Vagina (tissue), 2 donors: ENCODE measurements at regions not wholly inside any gene's neighbourhood (a gene's known extent, or its start where the extent isn't known, plus 50 kb on each side); places are given as distances from the start of the nearest gene placed in this dataset.

Source experiments
- DNase-seq, 2 donors: peaks; one replicate each; pipeline ENCODE4 v3.0.0-alpha.2; 2017; ENCODE audit errors: extremely low spot score in 2 of 2
- H3K27ac ChIP-seq: fragments of 200-600 bp; sonication (generic); one replicate; pipeline ENCODE4 v1.5.1; 2019
- H3K27me3 ChIP-seq: fragments of 200-600 bp; sonication (generic); one replicate; pipeline ENCODE4 v1.5.1; 2019
- H3K36me3 ChIP-seq, 2 donors: fragments of 200-600 bp; sonication (generic); one replicate each; pipeline ENCODE4 v1.5.1; 2017 to 2019
- H3K4me1 ChIP-seq: fragments of 200-600 bp; sonication (generic); one replicate; pipeline ENCODE4 v1.5.1; 2019
- H3K4me3 ChIP-seq, 2 donors: fragments of 200-600 bp; sonication (generic); 1 replicate in 1 of 2; 2 replicates in 1 of 2; pipeline ENCODE4 v1.5.1; 2016 to 2019
- H3K9me3 ChIP-seq: fragments of 200-600 bp; sonication (generic); one replicate; pipeline ENCODE4 v1.5.1; 2019
- POLR2A ChIP-seq, 2 donors: fragments of 450-650 bp; IDR thresholded peaks; one replicate each; pipeline ENCODE4 v1.6.1; 2017; ENCODE audit warnings: antibody characterized with exemption in 2 of 2, mild to moderate bottlenecking in 2 of 2, moderate library complexity in 2 of 2
- POLR2AphosphoS5 ChIP-seq, 2 donors: sonication (generic); formaldehyde crosslinking; IDR thresholded peaks; one replicate each; pipeline ENCODE4 v1.9.0; 2017; ENCODE audit warnings: antibody characterized with exemption in 2 of 2, mild to moderate bottlenecking in 2 of 2, low read depth in 1 of 2; ENCODE audit not compliant: insufficient read depth in 1 of 2
- intact Hi-C: fragments of 100-400 bp; cut with DNase I; formaldehyde crosslinking; loops from one replicate; pipeline ENCODE4 v1.15.1; 2023
- TF ChIP-seq, protein P1 (sequence below), 3 experiments: fragments of 450-650 bp in 2 of 3; fragments of 200-600 bp in 1 of 3; sonication (generic) in 1 of 3; IDR thresholded peaks; one replicate each; pipeline ENCODE4 v1.5.1; 2017 to 2019; ENCODE audit warnings: antibody characterized with exemption in 3 of 3, mild to moderate bottlenecking in 2 of 3, moderate library complexity in 2 of 3

DNA sequence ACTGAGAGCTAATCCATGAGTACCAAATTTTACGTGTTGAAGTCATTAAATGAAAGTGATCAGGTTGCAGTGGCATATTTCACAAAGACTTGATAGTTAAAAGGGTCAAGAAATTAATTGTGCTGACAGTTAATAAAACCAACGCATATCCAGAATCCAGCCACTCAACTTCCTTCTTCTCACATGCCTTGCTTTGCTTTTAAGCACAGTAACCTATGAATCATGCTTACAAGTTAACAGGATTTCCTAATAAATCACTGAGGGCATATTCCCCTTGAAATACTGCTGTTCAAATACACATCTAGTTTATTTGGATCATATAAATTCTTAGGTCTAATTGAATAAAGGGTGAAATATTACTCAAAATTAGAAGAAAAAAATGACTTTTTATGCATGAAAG lies 801.5 kb upstream of the EPHA6 start:
- no peaks in the 10 kb centered on the region for H3K9me3 ChIP-seq
- intact Hi-C loops, result no loop called here
- H3K27ac ChIP-seq, result no peak overlapping the region
- H3K36me3 ChIP-seq, result no peaks in the 10 kb centered on the region
- TF ChIP-seq POLR2AphosphoS5 (IDR thresholded peaks at IDR 0.05; ENCODE audit: insufficient read depth in 1 of 2, low read depth in 1 of 2), result no peak
- TF ChIP-seq, protein P1, sequence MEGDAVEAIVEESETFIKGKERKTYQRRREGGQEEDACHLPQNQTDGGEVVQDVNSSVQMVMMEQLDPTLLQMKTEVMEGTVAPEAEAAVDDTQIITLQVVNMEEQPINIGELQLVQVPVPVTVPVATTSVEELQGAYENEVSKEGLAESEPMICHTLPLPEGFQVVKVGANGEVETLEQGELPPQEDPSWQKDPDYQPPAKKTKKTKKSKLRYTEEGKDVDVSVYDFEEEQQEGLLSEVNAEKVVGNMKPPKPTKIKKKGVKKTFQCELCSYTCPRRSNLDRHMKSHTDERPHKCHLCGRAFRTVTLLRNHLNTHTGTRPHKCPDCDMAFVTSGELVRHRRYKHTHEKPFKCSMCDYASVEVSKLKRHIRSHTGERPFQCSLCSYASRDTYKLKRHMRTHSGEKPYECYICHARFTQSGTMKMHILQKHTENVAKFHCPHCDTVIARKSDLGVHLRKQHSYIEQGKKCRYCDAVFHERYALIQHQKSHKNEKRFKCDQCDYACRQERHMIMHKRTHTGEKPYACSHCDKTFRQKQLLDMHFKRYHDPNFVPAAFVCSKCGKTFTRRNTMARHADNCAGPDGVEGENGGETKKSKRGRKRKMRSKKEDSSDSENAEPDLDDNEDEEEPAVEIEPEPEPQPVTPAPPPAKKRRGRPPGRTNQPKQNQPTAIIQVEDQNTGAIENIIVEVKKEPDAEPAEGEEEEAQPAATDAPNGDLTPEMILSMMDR (IDR thresholded peaks at IDR 0.05), result no peak
- TF ChIP-seq POLR2A (IDR thresholded peaks at IDR 0.05), result no peak
- no peaks in the 10 kb centered on the region for H3K4me1 ChIP-seq
- no peak for DNase-seq
- H3K4me3 ChIP-seq, result no peak overlapping the region
- H3K27me3 ChIP-seq, result no peaks in the 10 kb centered on the region

DNA sequence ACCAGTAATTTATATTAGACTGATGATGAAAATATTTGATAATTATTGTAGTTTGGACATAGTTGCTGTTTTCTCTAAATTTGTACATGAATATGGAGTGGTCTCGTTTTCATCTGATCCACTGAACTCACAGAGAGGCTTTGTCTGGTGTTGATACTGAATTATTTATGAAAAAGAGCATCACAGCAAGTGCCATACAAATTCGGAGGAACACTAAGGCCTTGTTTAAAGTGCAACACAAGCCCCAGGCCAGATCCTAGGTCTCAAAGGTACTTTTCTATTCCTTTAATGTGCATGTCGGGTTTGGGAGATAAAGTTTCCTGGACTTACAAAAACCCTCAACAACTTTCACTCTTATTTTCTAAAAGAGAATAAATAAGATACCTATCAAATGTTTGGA lies 796.8 kb upstream of the EPHA6 start:
- Histone ChIP-seq H3K27ac (no peak overlapping the region), H3K36me3 (no peaks in the 10 kb centered on the region), H3K4me3 (no peak overlapping the region), H3K9me3 (no peaks in the 10 kb centered on the region), H3K4me1 (no peaks in the 10 kb centered on the region), H3K27me3 (no peaks in the 10 kb centered on the region)
- TF ChIP-seq POLR2AphosphoS5 (IDR thresholded peaks at IDR 0.05; ENCODE audit: insufficient read depth in 1 of 2, low read depth in 1 of 2), result no peak
- TF ChIP-seq, protein P1 (IDR thresholded peaks at IDR 0.05), result no peak
- TF ChIP-seq POLR2A (IDR thresholded peaks at IDR 0.05), result no peak
- intact Hi-C loops, result no loop called here
- no peak for DNase-seq

- Histone ChIP-seq H3K27ac (no peak overlapping the region), H3K27me3 (no peaks in the 10 kb centered on the region), H3K9me3 (no peaks in the 10 kb centered on the region), H3K4me1 (no peaks in the 10 kb centered on the region), H3K4me3 (no peak overlapping the region), H3K36me3 (no peaks in the 10 kb centered on the region)
- DNase-seq, result no peak
- TF ChIP-seq, protein P1 (IDR thresholded peaks at IDR 0.05), result no peak
- TF ChIP-seq POLR2AphosphoS5 (IDR thresholded peaks at IDR 0.05; ENCODE audit: insufficient read depth in 1 of 2, low read depth in 1 of 2), result no peak
- TF ChIP-seq POLR2A (IDR thresholded peaks at IDR 0.05), result no peak
- intact Hi-C loops, result no loop called here
Measured at GRCh38 chr3:96022676-96023075, 791.7 kb upstream of the EPHA6 start.

- H3K27me3 ChIP-seq, result no peaks in the 10 kb centered on the region
- intact Hi-C loops, result no loop called here
- H3K9me3 ChIP-seq, result no peaks in the 10 kb centered on the region
- DNase-seq, result no peak
- no peaks in the 10 kb centered on the region for H3K4me1 ChIP-seq
- H3K36me3 ChIP-seq, result no peaks in the 10 kb centered on the region
- TF ChIP-seq, protein P1 (IDR thresholded peaks at IDR 0.05), result no peak
- no peak for TF ChIP-seq POLR2AphosphoS5 (IDR thresholded peaks at IDR 0.05; ENCODE audit: insufficient read depth in 1 of 2, low read depth in 1 of 2)
- TF ChIP-seq POLR2A (IDR thresholded peaks at IDR 0.05), result no peak
- H3K4me3 ChIP-seq, result no peak overlapping the region
- H3K27ac ChIP-seq, result no peak overlapping the region
Measured at GRCh38 chr3:96027718-96028117, 786.7 kb upstream of the EPHA6 start.

- Histone ChIP-seq H3K27me3 (no peaks in the 10 kb centered on the region), H3K36me3 (no peaks in the 10 kb centered on the region), H3K4me3 (no peak overlapping the region), H3K9me3 (no peaks in the 10 kb centered on the region), H3K4me1 (no peaks in the 10 kb centered on the region), H3K27ac (no peak overlapping the region)
- intact Hi-C loops, result no loop called here
- DNase-seq, result no peak
- TF ChIP-seq, protein P1 (IDR thresholded peaks at IDR 0.05), result no peak
Measured at GRCh38 chr3:96039632-96040031, 774.8 kb upstream of the EPHA6 start.
